A549 (cell line): ENCODE measurements at regions not wholly inside any gene's neighbourhood (a gene's known extent, or its start where the extent isn't known, plus 50 kb on each side); places are given as distances from the start of the nearest gene placed in this dataset.

Experiments used
- CBX2 ChIP-seq: fragments of 200-600 bp; sonication (generic); IDR thresholded peaks from 2 replicates; pipeline ENCODE4 v1.6.1; 2016; ENCODE audit warnings: low read depth, mild to moderate bottlenecking, borderline replicate concordance
- HDAC2 ChIP-seq: fragments of 200-600 bp; sonication (generic); IDR thresholded peaks from 2 replicates; pipeline ENCODE4 v1.6.1; 2016
- NFE2L2 ChIP-seq: fragments of 150-350 bp; conservative IDR thresholded peaks from 2 replicates; pipeline ENCODE4 v1.6.1; 2014; ENCODE audit warnings: low read length
- POLR2A ChIP-seq: IDR thresholded peaks from 2 replicates; pipeline ENCODE4 v1.6.1; 2012; ENCODE audit warnings: mild to moderate bottlenecking, low read length
- TF ChIP-seq, protein P1 (sequence below): fragments of >200 bp; sonication (Bioruptor Twin); formaldehyde crosslinking; IDR thresholded peaks from 3 replicates; pipeline ENCODE4 v1.5.1; 2016
- TF ChIP-seq, protein P2 (sequence below): fragments of 450-650 bp; IDR thresholded peaks from 2 replicates; pipeline ENCODE4 v1.6.1; 2014; ENCODE audit warnings: antibody characterized with exemption

DNA sequence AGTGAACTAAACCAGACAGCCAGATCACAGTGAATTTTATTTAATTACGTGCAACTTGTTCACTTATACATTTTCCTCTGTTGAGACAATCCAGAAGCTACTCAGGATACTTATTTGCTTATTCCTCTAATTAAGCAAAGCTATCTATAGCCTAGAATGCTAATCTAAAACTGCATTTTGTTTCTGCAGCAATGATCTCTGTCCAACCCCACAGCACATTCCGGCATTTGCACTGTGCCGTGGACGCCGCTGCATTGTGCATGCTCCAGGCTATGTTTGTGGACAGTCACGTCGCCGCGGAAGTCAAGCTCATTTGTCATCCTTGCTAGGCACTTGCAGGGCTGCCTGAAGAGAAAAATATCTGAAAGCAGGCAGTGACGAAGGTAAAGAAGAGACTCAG, 406.9 kb downstream of the RFC3 start:
- TF ChIP-seq POLR2A (no peak), CBX2 (no peak), HDAC2 (no peak), NFE2L2 (no peak)
- TF ChIP-seq, protein P1, sequence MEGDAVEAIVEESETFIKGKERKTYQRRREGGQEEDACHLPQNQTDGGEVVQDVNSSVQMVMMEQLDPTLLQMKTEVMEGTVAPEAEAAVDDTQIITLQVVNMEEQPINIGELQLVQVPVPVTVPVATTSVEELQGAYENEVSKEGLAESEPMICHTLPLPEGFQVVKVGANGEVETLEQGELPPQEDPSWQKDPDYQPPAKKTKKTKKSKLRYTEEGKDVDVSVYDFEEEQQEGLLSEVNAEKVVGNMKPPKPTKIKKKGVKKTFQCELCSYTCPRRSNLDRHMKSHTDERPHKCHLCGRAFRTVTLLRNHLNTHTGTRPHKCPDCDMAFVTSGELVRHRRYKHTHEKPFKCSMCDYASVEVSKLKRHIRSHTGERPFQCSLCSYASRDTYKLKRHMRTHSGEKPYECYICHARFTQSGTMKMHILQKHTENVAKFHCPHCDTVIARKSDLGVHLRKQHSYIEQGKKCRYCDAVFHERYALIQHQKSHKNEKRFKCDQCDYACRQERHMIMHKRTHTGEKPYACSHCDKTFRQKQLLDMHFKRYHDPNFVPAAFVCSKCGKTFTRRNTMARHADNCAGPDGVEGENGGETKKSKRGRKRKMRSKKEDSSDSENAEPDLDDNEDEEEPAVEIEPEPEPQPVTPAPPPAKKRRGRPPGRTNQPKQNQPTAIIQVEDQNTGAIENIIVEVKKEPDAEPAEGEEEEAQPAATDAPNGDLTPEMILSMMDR = no peak
- TF ChIP-seq, protein P2, sequence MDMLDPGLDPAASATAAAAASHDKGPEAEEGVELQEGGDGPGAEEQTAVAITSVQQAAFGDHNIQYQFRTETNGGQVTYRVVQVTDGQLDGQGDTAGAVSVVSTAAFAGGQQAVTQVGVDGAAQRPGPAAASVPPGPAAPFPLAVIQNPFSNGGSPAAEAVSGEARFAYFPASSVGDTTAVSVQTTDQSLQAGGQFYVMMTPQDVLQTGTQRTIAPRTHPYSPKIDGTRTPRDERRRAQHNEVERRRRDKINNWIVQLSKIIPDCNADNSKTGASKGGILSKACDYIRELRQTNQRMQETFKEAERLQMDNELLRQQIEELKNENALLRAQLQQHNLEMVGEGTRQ = no peak
